ENCODE measurements at regions not wholly inside any gene's neighbourhood (a gene's known extent, or its start where the extent isn't known, plus 50 kb on each side); places are given as distances from the start of the nearest gene placed in this dataset.

GRCh38 chr6:150310539-150310938 is 58.3 kb upstream of the IYD start:
- no peak for TF ChIP-seq CTCF (IDR thresholded peaks at IDR 0.05)
- TF ChIP-seq SIN3A (IDR thresholded peaks at IDR 0.05; ENCODE audit: borderline replicate concordance, insufficient read depth, low read depth, low read length), result no peak

Measured in Panc1 (cell line).